Tibial nerve (tissue), 4 donors: ENCODE measurements at regions not wholly inside any gene's neighbourhood (a gene's known extent, or its start where the extent isn't known, plus 50 kb on each side); places are given as distances from the start of the nearest gene placed in this dataset.

Experiments used
- CTCF ChIP-seq, 5 experiments: fragments of 200-600 bp in 3 of 5; fragments of 450-650 bp in 2 of 5; sonication (generic) in 3 of 5; IDR thresholded peaks; one replicate each; pipeline ENCODE4 v1.5.1; 2016 to 2019; ENCODE audit warnings: antibody characterized with exemption in 5 of 5, mild to moderate bottlenecking in 3 of 5, moderate library complexity in 2 of 5
- EP300 ChIP-seq, 2 donors: sonication (generic); formaldehyde crosslinking; IDR thresholded peaks; one replicate each; pipeline ENCODE4 v1.6.1; 2017; ENCODE audit warnings: antibody characterized with exemption in 2 of 2, mild to moderate bottlenecking in 1 of 2

- TF ChIP-seq CTCF (IDR thresholded peaks at IDR 0.05) (no peak), EP300 (IDR thresholded peaks at IDR 0.05) (no peak)
Observed at GRCh38 chr6:169310983-169311382, 57.3 kb upstream of the THBS2 start.
